IMR-90 (cell line): ENCODE measurements at regions not wholly inside any gene's neighbourhood (a gene's known extent, or its start where the extent isn't known, plus 50 kb on each side); places are given as distances from the start of the nearest gene placed in this dataset.

Experiments
- ATAC-seq: fragments of 200-7000 bp; cut with Tn5 transposase; 2 replicates; pipeline ENCODE4 v1.9.1; 2020; ENCODE audit warnings: low read depth, mild to moderate bottlenecking, moderate library complexity
- BruUV-seq: library from RNA; stranded (reverse); fragments of 400-500 nt; replicated peaks from 2 replicates; lab custom pipeline; 2021; lab: Mats Ljungman, UMichigan
- CTCF ChIA-PET: fragments of 300-600 bp; formaldehyde crosslinking; extraction: SDS; loops from one replicate; lab custom pipeline; 2021; ENCODE audit warnings: antibody characterized with exemption; lab: Yijun Ruan, JAX
- POLR2A ChIA-PET: fragments of 300-600 bp; sonication (Branson Sonifier 250); formaldehyde crosslinking; loops from one replicate; lab custom pipeline; 2022; ENCODE audit warnings: antibody characterized with exemption; ENCODE audit not compliant: unreplicated experiment; lab: Charles Lee
- DNase-seq: peaks from one replicate; pipeline ENCODE4 v3.0.0; 2013
- H2AFZ ChIP-seq: replicated peaks from 2 replicates; pipeline ENCODE3; 2013; ENCODE audit warnings: low read length, mild to moderate bottlenecking; ENCODE audit not compliant: poor library complexity
- H2AK5ac ChIP-seq: 2 replicates; pipeline ENCODE4 v1.6.1; 2013; ENCODE audit warnings: low read depth, low read length, inconsistent platforms
- H2AK9ac ChIP-seq: replicated peaks from 2 replicates; pipeline ENCODE3; 2013; ENCODE audit warnings: mild to moderate bottlenecking, low read depth, low read length, moderate library complexity; ENCODE audit not compliant: poor library complexity
- H2BK120ac ChIP-seq: 2 replicates; pipeline ENCODE4 v1.6.1; 2013; ENCODE audit warnings: low read depth, low read length, inconsistent platforms
- H2BK15ac ChIP-seq: 3 replicates; pipeline ENCODE4 v1.6.1; 2013; ENCODE audit warnings: low read depth, low read length, inconsistent platforms
- H2BK20ac ChIP-seq: 2 replicates; pipeline ENCODE4 v1.6.1; 2013; ENCODE audit warnings: low read depth, mild to moderate bottlenecking, inconsistent platforms, low read length, moderate library complexity
- H2BK5ac ChIP-seq: 2 replicates; pipeline ENCODE4 v1.6.1; 2013; ENCODE audit warnings: mild to moderate bottlenecking, low read depth, low read length, inconsistent platforms; ENCODE audit not compliant: poor library complexity, severe bottlenecking
- H3K14ac ChIP-seq: replicated peaks from 2 replicates; pipeline ENCODE4 v1.6.1; 2013; ENCODE audit warnings: low read depth, low read length, inconsistent platforms
- H3K18ac ChIP-seq: 2 replicates; pipeline ENCODE4 v1.6.1; 2013; ENCODE audit warnings: low read depth, low read length, control low read depth
- H3K23ac ChIP-seq: 2 replicates; pipeline ENCODE4 v1.6.1; 2013; ENCODE audit warnings: low read depth, low read length, inconsistent platforms
- H3K27ac ChIP-seq: 2 replicates; pipeline ENCODE4 v1.5.1; 2013; ENCODE audit warnings: mild to moderate bottlenecking, control low read depth, low read length; ENCODE audit not compliant: insufficient read depth
- H3K27me3 ChIP-seq: 2 replicates; pipeline ENCODE4 v1.6.1; 2013; ENCODE audit warnings: low read length; ENCODE audit not compliant: control insufficient read depth, insufficient read depth
- H3K36me3 ChIP-seq: 2 replicates; pipeline ENCODE4 v1.6.1; 2013; ENCODE audit warnings: low read length, mixed read lengths; ENCODE audit not compliant: control insufficient read depth, insufficient read depth
- H3K4ac ChIP-seq: 2 replicates; pipeline ENCODE4 v1.6.1; 2013; ENCODE audit warnings: low read depth, low read length, inconsistent platforms
- H3K4me1 ChIP-seq: 2 replicates; pipeline ENCODE4 v1.6.1; 2013; ENCODE audit warnings: low read length, mixed read lengths; ENCODE audit not compliant: control insufficient read depth, insufficient read depth
- H3K4me2 ChIP-seq: 2 replicates; pipeline ENCODE4 v1.6.1; 2013; ENCODE audit warnings: low read depth, mild to moderate bottlenecking, control low read depth, low read length, moderate library complexity
- H3K4me3 ChIP-seq: 2 replicates; pipeline ENCODE4 v1.5.1; 2013; ENCODE audit warnings: low read depth, mild to moderate bottlenecking, control low read depth, low read length, moderate library complexity; ENCODE audit not compliant: insufficient read depth
- H3K56ac ChIP-seq: 2 replicates; pipeline ENCODE4 v1.6.1; 2013; ENCODE audit warnings: low read length, inconsistent platforms; ENCODE audit not compliant: insufficient read depth; ENCODE audit errors: extremely low read depth
- H3K79me1 ChIP-seq, 2 experiments: 2 replicates each; pipeline ENCODE4 v1.6.1; 2013; ENCODE audit warnings: low read length in 2 of 2, inconsistent platforms in 1 of 2, low read depth in 1 of 2
- H3K9ac ChIP-seq: 2 replicates; pipeline ENCODE4 v1.6.1; 2013; ENCODE audit warnings: low read depth, low read length, control low read depth
- H3K9me1 ChIP-seq: 2 replicates; pipeline ENCODE4 v1.6.1; 2013; ENCODE audit warnings: low read length, inconsistent platforms; ENCODE audit not compliant: insufficient read depth
- H3K9me3 ChIP-seq: 2 replicates; pipeline ENCODE4 v1.6.1; 2013; ENCODE audit warnings: low read length; ENCODE audit not compliant: control insufficient read depth, insufficient read depth
- H4K20me1 ChIP-seq: 2 replicates; pipeline ENCODE4 v1.6.1; 2013; ENCODE audit warnings: low read length, inconsistent platforms; ENCODE audit not compliant: insufficient read depth
- H4K5ac ChIP-seq: 2 replicates; pipeline ENCODE4 v1.6.1; 2013; ENCODE audit warnings: mild to moderate bottlenecking, low read depth, low read length, control low read depth
- H4K8ac ChIP-seq, 2 experiments: 2 replicates each; pipeline ENCODE4 v1.6.1; 2013; ENCODE audit warnings: low read depth in 2 of 2, low read length in 2 of 2, control low read depth in 1 of 2, inconsistent platforms in 1 of 2
- H4K91ac ChIP-seq: 2 replicates; pipeline ENCODE4 v1.6.1; 2013; ENCODE audit warnings: low read depth, low read length, inconsistent platforms; ENCODE audit not compliant: insufficient read depth
- CHD1 ChIP-seq: IDR thresholded peaks from 2 replicates; pipeline ENCODE4 v1.6.1; 2012; ENCODE audit warnings: low read depth, low read length, improper control_type of control experiment
- FOS ChIP-seq: fragments of 150-350 bp; IDR thresholded peaks from 2 replicates; pipeline ENCODE4 v1.6.1; 2016; ENCODE audit warnings: low read depth, low read length
- MAZ ChIP-seq: IDR thresholded peaks from 2 replicates; pipeline ENCODE4 v1.6.1; 2012; ENCODE audit warnings: low read depth, mild to moderate bottlenecking, low read length, improper control_type of control experiment, moderate library complexity, borderline replicate concordance
- RCOR1 ChIP-seq: IDR thresholded peaks from 2 replicates; pipeline ENCODE4 v1.6.1; 2012; ENCODE audit warnings: mild to moderate bottlenecking, low read length, improper control_type of control experiment; ENCODE audit not compliant: insufficient replicate concordance
- WGBS, 2 experiments: methylation state at CpG; one replicate each; pipeline versions ENCODE4 v1.1.5 to v1.1.7; 2013; ENCODE audit warnings: missing lambda C conversion rate in 2 of 2; ENCODE audit not compliant: insufficient read length in 1 of 2; ENCODE audit errors: extremely low coverage in 2 of 2; 5-methylcytosine and 5-hydroxymethylcytosine counted together
- dilution Hi-C: fragments of 300-500 bp; cut with HindIII; formaldehyde crosslinking; loops from one replicate; pipeline ENCODE4 v1.14.3; 2018; ENCODE audit warnings: low sequenced_read_pairs; ENCODE audit not compliant: unreplicated experiment
- in situ Hi-C: fragments of 300-500 bp; cut with MboI; formaldehyde crosslinking; loops from 3 replicates; pipeline ENCODE4 v1.14.3; 2019; ENCODE audit warnings: low sequenced_read_pairs, inconsistent platforms, mixed read lengths
- intact Hi-C: fragments of 100-400 bp; cut with micrococcal nuclease; formaldehyde crosslinking; loops from 2 replicates; pipeline ENCODE4 v1.10.0; 2022

DNA sequence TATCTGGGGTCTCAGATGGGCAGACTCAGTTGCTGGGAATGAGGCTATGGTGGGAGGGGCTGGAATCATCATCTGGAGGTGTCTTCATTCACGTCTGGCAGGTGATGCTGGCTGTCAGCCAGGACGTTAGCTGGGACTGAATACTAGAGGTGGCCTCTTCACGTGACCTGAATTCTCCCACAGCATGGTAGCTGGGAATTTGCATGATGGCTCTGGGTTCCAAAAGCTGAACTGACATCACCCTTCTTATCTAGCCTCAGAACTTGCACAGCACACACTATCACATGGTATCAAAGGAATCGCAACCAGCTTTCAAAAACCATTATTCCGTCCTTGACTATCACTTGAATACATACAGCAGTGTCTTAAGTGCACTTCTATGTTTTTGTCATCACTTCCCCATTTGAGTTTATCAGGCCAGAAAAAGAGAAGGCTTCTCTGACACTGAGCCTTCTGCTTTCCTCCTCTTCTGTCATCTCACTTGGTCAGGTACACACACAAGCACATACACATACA lies 53.0 kb upstream of the LRP2 start:
- H2BK15ac ChIP-seq, result no peak overlapping the region
- H3K23ac ChIP-seq, result no peak overlapping the region
- no peak overlapping the region for H3K14ac ChIP-seq
- no CpG with 5 or more reads among the region's 5 CpGs for WGBS, 2 experiments
- intact Hi-C loops (no loop called here), dilution Hi-C loops (no loop called here), in situ Hi-C loops (no loop called here)
- no peak overlapping the region for H3K27ac ChIP-seq
- CTCF ChIA-PET, result interaction anchor here (1.1 kb wide), 1 partner anchor 21 kb away, joined by 3 read pairs; no protein-coding TSS in a partner anchor
- no peaks in the 10 kb centered on the region; the same call in 1 of the 2 replicates for H3K27me3 ChIP-seq
- H3K36me3 ChIP-seq, result no peaks in the 10 kb centered on the region
- no peak overlapping the region for H4K91ac ChIP-seq
- no peak for TF ChIP-seq CHD1
- TF ChIP-seq FOS, result no peak
- TF ChIP-seq RCOR1, result no peak
- no peak for TF ChIP-seq MAZ
- DNase-seq (no peak), ATAC-seq (no peak)
- H3K9me3 ChIP-seq, result no peaks in the 10 kb centered on the region
- no peak overlapping the region for H3K56ac ChIP-seq
- H4K8ac ChIP-seq, result no peak overlapping the region
- BruUV-seq, result no TSS peak
- no peak overlapping the region for H3K4me2 ChIP-seq
- H3K79me1 ChIP-seq, result no peaks in the 10 kb centered on the region
- H2AK9ac ChIP-seq, result no peak overlapping the region
- no peak overlapping the region for H3K18ac ChIP-seq
- no peaks in the 10 kb centered on the region for H4K20me1 ChIP-seq
- H2AK5ac ChIP-seq, result no peak overlapping the region
- H2AFZ ChIP-seq, result no peak overlapping the region
- H3K4me3 ChIP-seq, result no peak overlapping the region
- POLR2A ChIA-PET, result no interaction called here
- H3K9ac ChIP-seq, result no peak overlapping the region
- H3K4ac ChIP-seq, result no peak overlapping the region
- no peak overlapping the region for H4K5ac ChIP-seq
- H3K9me1 ChIP-seq, result no peaks in the 10 kb centered on the region
- H2BK5ac ChIP-seq, result no peak overlapping the region
- no peak overlapping the region for H2BK20ac ChIP-seq
- no peak overlapping the region for H2BK120ac ChIP-seq
- no peaks in the 10 kb centered on the region for H3K4me1 ChIP-seq
